GM18868 (cell line): ENCODE measurements at regions not wholly inside any gene's neighbourhood (a gene's known extent, or its start where the extent isn't known, plus 50 kb on each side); places are given as distances from the start of the nearest gene placed in this dataset.
"Not testable (repeated sequence)": the region's sequence is repeated elsewhere in the genome, so short reads cannot be mapped to it uniquely, and the experiment has no call there.

Experiments used
- ATAC-seq: cut with Tn5 transposase; IDR thresholded peaks from one replicate; pipeline ENCODE4 v1.9.1; 2021; ENCODE audit warnings: mild to moderate bottlenecking, moderate library complexity; ENCODE audit not compliant: unreplicated experiment

GRCh38 chr10:28434063-28434462, 98.9 kb upstream of the WAC start:
- no peak for ATAC-seq

- ATAC-seq, result no peak
Observed at GRCh38 chr10:28442403-28442802, 90.5 kb upstream of the WAC start.

GRCh38 chr10:28444031-28444430, 88.9 kb upstream of the WAC start:
- ATAC-seq, result no peak

- ATAC-seq, result no peak
Observed at GRCh38 chr10:28445516-28445915, 87.4 kb upstream of the WAC start.

GRCh38 chr10:28449382-28449781, 83.5 kb upstream of the WAC start:
- ATAC-seq, result no peak

GRCh38 chr10:28449926-28450325, 83.0 kb upstream of the WAC start:
- no peak for ATAC-seq

- ATAC-seq, result no peak
Observed at GRCh38 chr10:28453926-28454325, 79.0 kb upstream of the WAC start.

- ATAC-seq, result no peak
Observed at GRCh38 chr10:28457110-28457509, 75.8 kb upstream of the WAC start.

- ATAC-seq, result not testable (repeated sequence)
Observed at GRCh38 chr10:28457873-28458272, 75.0 kb upstream of the WAC start.

GRCh38 chr10:28459453-28460144, 73.3 kb upstream of the WAC start:
- no peak for ATAC-seq

- ATAC-seq, result no peak
Observed at GRCh38 chr10:28463141-28463540, 69.8 kb upstream of the WAC start.

- no peak for ATAC-seq
Observed at GRCh38 chr10:28463676-28464395, 69.1 kb upstream of the WAC start.

GRCh38 chr10:28467615-28468014, 65.3 kb upstream of the WAC start:
- ATAC-seq, result no peak

- no peak for ATAC-seq
Observed at GRCh38 chr10:28468707-28469483, 64.0 kb upstream of the WAC start.

GRCh38 chr10:28470873-28471651, 61.9 kb upstream of the WAC start:
- no peak for ATAC-seq

- ATAC-seq, result no peak
Observed at GRCh38 chr10:28471652-28472050, 61.3 kb upstream of the WAC start.

GRCh38 chr10:28478646-28479045, 54.3 kb upstream of the WAC start:
- ATAC-seq, result no peak

- no peak for ATAC-seq
Observed at GRCh38 chr10:28479425-28479865, 53.5 kb upstream of the WAC start.

- ATAC-seq, result no peak
Observed at GRCh38 chr10:28479927-28480627, 52.8 kb upstream of the WAC start.

GRCh38 chr10:28480628-28480965, 52.3 kb upstream of the WAC start:
- no peak for ATAC-seq
